ENCODE measurements at regions not wholly inside any gene's neighbourhood (a gene's known extent, or its start where the extent isn't known, plus 50 kb on each side); places are given as distances from the start of the nearest gene placed in this dataset.
A peak's percentile ranks its signal among the peaks of the same experiment; 100 is the strongest.

GRCh38 chr7:41762641-41763040 lies 59.8 kb upstream of the INHBA start:
- Histone ChIP-seq H3K36me3 (ENCODE audit: control insufficient read depth in 4 of 4, insufficient read depth in 4 of 4, low read length in 3 of 4) (no peaks in the 10 kb centered on the region), H3K27ac (ENCODE audit: insufficient read depth in 1 of 2, low read depth in 1 of 2, low read length in 2 of 2, poor library complexity in 1 of 2, severe bottlenecking in 2 of 2) (no peak overlapping the region), H3K4me3 (ENCODE audit: control insufficient read depth in 1 of 7, extremely low read depth in 1 of 7, insufficient read depth in 4 of 7, low read depth in 2 of 7, low read length in 6 of 7) (no peak overlapping the region), H3K27me3 (replicated peaks in 2 of 5; ENCODE audit: control insufficient read depth in 4 of 5, insufficient read depth in 5 of 5, low read length in 4 of 5) (no peaks in the 10 kb centered on the region), H3K4me1 (ENCODE audit: control extremely low read depth in 1 of 4, control insufficient read depth in 4 of 4, insufficient read depth in 4 of 4, low read length in 3 of 4) (no peaks in the 10 kb centered on the region), H3K9me3 (ENCODE audit: control extremely low read depth in 1 of 5, control insufficient read depth in 4 of 5, insufficient read depth in 2 of 5, low read depth in 1 of 5, low read length in 4 of 5) (peaks cover 0 to 18% (median 3%) of the 10 kb centered on the region in 5 experiments)
- no peak for DNase-seq
- POLR2A ChIA-PET = no interaction called here
- CTCF ChIA-PET = no interaction called here

DNA sequence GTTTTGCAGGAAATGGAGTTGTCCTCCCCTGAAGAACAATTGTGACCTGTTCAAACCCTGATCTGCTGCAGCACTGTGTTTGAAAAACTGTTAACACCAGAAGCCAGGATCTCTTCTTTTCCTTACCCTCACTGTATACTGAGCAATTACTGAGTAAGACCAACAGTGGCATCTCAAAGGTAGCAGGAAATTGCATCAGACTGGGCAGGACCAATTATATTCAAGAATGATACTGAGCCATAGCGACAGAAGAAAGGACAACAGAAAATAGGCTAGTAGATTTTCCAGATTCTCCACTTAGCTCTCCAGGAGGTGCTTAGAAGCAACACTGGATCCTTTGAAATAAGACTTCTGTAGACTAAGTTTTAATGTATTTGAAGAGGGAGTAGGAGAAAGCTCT lies 57.4 kb upstream of the INHBA start:
- no CpG with 5 or more reads among the region's 1 CpG for WGBS (ENCODE audit: insufficient coverage)
- Histone ChIP-seq H3K27ac (ENCODE audit: insufficient read depth in 1 of 2, low read depth in 1 of 2, low read length in 2 of 2, poor library complexity in 1 of 2, severe bottlenecking in 2 of 2) (no peak overlapping the region), H3K4me1 (ENCODE audit: control extremely low read depth in 1 of 4, control insufficient read depth in 4 of 4, insufficient read depth in 4 of 4, low read length in 3 of 4) (no peaks in the 10 kb centered on the region), H3K27me3 (replicated peaks in 2 of 5; ENCODE audit: control insufficient read depth in 4 of 5, insufficient read depth in 5 of 5, low read length in 4 of 5) (no peaks in the 10 kb centered on the region), H3K4me3 (ENCODE audit: control insufficient read depth in 1 of 7, extremely low read depth in 1 of 7, insufficient read depth in 4 of 7, low read depth in 2 of 7, low read length in 6 of 7) (no peak overlapping the region), H3K36me3 (ENCODE audit: control insufficient read depth in 4 of 4, insufficient read depth in 4 of 4, low read length in 3 of 4) (no peaks in the 10 kb centered on the region), H3K9me3 (ENCODE audit: control extremely low read depth in 1 of 5, control insufficient read depth in 4 of 5, insufficient read depth in 2 of 5, low read depth in 1 of 5, low read length in 4 of 5) (peaks cover 0 to 29% (median 10%) of the 10 kb centered on the region in 5 experiments)
- POLR2A ChIA-PET = no interaction called here
- CTCF ChIA-PET = no interaction called here
- no peak for DNase-seq

GRCh38 chr7:41758321-41758720 lies 55.4 kb upstream of the INHBA start:
- H3K36me3 ChIP-seq (ENCODE audit: control insufficient read depth in 4 of 4, insufficient read depth in 4 of 4, low read length in 3 of 4) = no peaks in the 10 kb centered on the region
- ChIA-PET POLR2A (no interaction called here), CTCF (interaction anchor here (0.7 kb wide), 1 partner anchor 71 kb away, joined by 3 read pairs; no protein-coding TSS in a partner anchor)
- no peaks in the 10 kb centered on the region for H3K4me1 ChIP-seq (ENCODE audit: control extremely low read depth in 1 of 4, control insufficient read depth in 4 of 4, insufficient read depth in 4 of 4, low read length in 3 of 4)
- H3K27ac ChIP-seq (ENCODE audit: insufficient read depth in 1 of 2, low read depth in 1 of 2, low read length in 2 of 2, poor library complexity in 1 of 2, severe bottlenecking in 2 of 2) = no peak overlapping the region
- H3K9me3 ChIP-seq (ENCODE audit: control extremely low read depth in 1 of 5, control insufficient read depth in 4 of 5, insufficient read depth in 2 of 5, low read depth in 1 of 5, low read length in 4 of 5) = peaks cover 3 to 38% (median 10%) of the 10 kb centered on the region in 5 experiments
- no peak for DNase-seq
- no peak overlapping the region for H3K4me3 ChIP-seq (ENCODE audit: control insufficient read depth in 1 of 7, extremely low read depth in 1 of 7, insufficient read depth in 4 of 7, low read depth in 2 of 7, low read length in 6 of 7)
- WGBS (ENCODE audit: insufficient coverage) = 100% methylated on average over 1 of the region's 3 CpGs
- no peaks in the 10 kb centered on the region for H3K27me3 ChIP-seq (replicated peaks in 2 of 5; ENCODE audit: control insufficient read depth in 4 of 5, insufficient read depth in 5 of 5, low read length in 4 of 5)

DNA sequence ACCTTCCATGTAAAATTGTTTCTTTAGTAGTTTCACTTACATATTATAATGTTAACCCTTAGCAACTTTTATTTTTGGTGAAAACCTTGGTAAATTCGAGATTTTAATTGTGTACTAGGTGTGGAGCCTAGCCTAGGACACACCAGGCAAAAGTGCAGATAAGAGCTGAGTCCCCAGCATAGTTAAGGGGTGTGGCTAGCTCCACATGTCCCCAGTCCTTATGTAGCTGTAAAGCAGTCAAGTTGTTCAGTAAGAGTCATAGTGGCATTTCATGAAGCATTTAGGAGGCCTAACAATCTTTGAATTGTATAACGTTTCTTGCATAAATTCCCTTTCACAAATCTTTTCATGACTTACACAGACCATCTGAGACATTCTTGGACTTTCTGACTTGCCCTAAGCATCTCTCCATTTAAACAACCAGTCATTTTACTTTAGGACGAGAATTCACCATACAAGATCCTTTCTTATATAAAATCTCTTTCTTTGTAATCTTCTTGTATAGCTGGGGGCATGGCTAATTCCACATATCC lies 53.8 kb upstream of the INHBA start:
- CTCF ChIA-PET = no interaction called here
- WGBS (ENCODE audit: insufficient coverage) = no CpG with 5 or more reads among the region's 3 CpGs
- DNase-seq = no peak

DNA sequence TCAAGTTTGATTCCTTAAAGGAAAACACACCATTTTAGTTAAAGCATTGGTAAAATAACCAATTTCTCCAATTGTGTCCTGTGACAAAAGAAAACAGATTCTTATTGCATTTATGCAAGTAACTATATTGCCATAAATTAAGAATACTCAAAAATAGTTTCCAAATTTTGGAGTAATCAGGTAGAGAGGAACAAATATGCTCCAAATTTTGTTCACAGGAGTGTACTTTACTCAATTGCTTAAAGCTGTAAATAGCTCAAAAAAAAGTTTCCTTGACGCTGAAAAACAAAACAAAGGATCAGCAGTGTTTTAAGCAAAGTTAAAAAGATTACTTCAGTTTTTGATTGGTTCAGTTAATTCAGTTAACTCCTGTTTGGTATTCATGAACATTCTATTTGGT lies 52.2 kb upstream of the INHBA start:
- ChIA-PET POLR2A (no interaction called here), CTCF (no interaction called here)
- WGBS (ENCODE audit: insufficient coverage) = 100% methylated on average over 1 of the region's 1 CpG
- Histone ChIP-seq H3K27ac (ENCODE audit: insufficient read depth in 1 of 2, low read depth in 1 of 2, low read length in 2 of 2, poor library complexity in 1 of 2, severe bottlenecking in 2 of 2) (no peak overlapping the region), H3K4me1 (ENCODE audit: control extremely low read depth in 1 of 4, control insufficient read depth in 4 of 4, insufficient read depth in 4 of 4, low read length in 3 of 4) (no peaks in the 10 kb centered on the region), H3K9me3 (ENCODE audit: control extremely low read depth in 1 of 5, control insufficient read depth in 4 of 5, insufficient read depth in 2 of 5, low read depth in 1 of 5, low read length in 4 of 5) (peaks cover 3 to 35% (median 9%) of the 10 kb centered on the region in 5 experiments), H3K36me3 (ENCODE audit: control insufficient read depth in 4 of 4, insufficient read depth in 4 of 4, low read length in 3 of 4) (no peaks in the 10 kb centered on the region), H3K4me3 (ENCODE audit: control insufficient read depth in 1 of 7, extremely low read depth in 1 of 7, insufficient read depth in 4 of 7, low read depth in 2 of 7, low read length in 6 of 7) (no peak overlapping the region), H3K27me3 (replicated peaks in 2 of 5; ENCODE audit: control insufficient read depth in 4 of 5, insufficient read depth in 5 of 5, low read length in 4 of 5) (no peaks in the 10 kb centered on the region)
- peak in 2 of 3 donors; percentile 47 to 62 for DNase-seq

More for the DNA sequence above, 53.8 kb upstream of the INHBA start:
- Histone ChIP-seq H3K4me1 (ENCODE audit: control extremely low read depth in 1 of 4, control insufficient read depth in 4 of 4, insufficient read depth in 4 of 4, low read length in 3 of 4) (no peaks in the 10 kb centered on the region), H3K36me3 (ENCODE audit: control insufficient read depth in 4 of 4, insufficient read depth in 4 of 4, low read length in 3 of 4) (no peaks in the 10 kb centered on the region), H3K9me3 (ENCODE audit: control extremely low read depth in 1 of 5, control insufficient read depth in 4 of 5, insufficient read depth in 2 of 5, low read depth in 1 of 5, low read length in 4 of 5) (peaks cover 3 to 37% (median 9%) of the 10 kb centered on the region in 5 experiments), H3K27ac (ENCODE audit: insufficient read depth in 1 of 2, low read depth in 1 of 2, low read length in 2 of 2, poor library complexity in 1 of 2, severe bottlenecking in 2 of 2) (no peak overlapping the region), H3K27me3 (replicated peaks in 2 of 5; ENCODE audit: control insufficient read depth in 4 of 5, insufficient read depth in 5 of 5, low read length in 4 of 5) (no peaks in the 10 kb centered on the region), H3K4me3 (ENCODE audit: control insufficient read depth in 1 of 7, extremely low read depth in 1 of 7, insufficient read depth in 4 of 7, low read depth in 2 of 7, low read length in 6 of 7) (no peak overlapping the region)
- POLR2A ChIA-PET = no interaction called here

DNA sequence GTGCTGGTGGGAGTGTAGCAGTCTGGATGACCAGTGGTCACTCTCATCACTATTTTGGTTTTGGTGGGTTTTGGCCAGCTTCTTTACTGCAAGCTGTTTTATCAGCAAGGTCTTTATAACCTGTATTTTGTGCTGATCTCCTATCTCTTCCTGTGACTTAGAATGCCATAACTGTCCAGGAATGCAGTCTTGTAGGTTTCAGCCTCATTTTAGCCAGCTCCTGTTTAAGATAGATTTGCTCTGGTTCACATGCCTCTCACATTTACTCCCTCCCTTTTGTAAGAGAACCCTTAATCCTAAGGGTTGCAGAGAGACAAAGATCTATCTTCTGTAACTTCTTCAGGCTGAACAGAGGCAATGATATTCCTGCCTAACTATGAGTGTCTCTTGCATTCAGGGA lies 51.2 kb upstream of the INHBA start:
- ChIA-PET CTCF (no interaction called here), POLR2A (no interaction called here)
- Histone ChIP-seq H3K36me3 (ENCODE audit: control insufficient read depth in 4 of 4, insufficient read depth in 4 of 4, low read length in 3 of 4) (no peaks in the 10 kb centered on the region), H3K4me3 (ENCODE audit: control insufficient read depth in 1 of 7, extremely low read depth in 1 of 7, insufficient read depth in 4 of 7, low read depth in 2 of 7, low read length in 6 of 7) (no peak overlapping the region), H3K27me3 (replicated peaks in 2 of 5; ENCODE audit: control insufficient read depth in 4 of 5, insufficient read depth in 5 of 5, low read length in 4 of 5) (no peaks in the 10 kb centered on the region), H3K4me1 (ENCODE audit: control extremely low read depth in 1 of 4, control insufficient read depth in 4 of 4, insufficient read depth in 4 of 4, low read length in 3 of 4) (no peaks in the 10 kb centered on the region), H3K27ac (ENCODE audit: insufficient read depth in 1 of 2, low read depth in 1 of 2, low read length in 2 of 2, poor library complexity in 1 of 2, severe bottlenecking in 2 of 2) (no peak overlapping the region), H3K9me3 (ENCODE audit: control extremely low read depth in 1 of 5, control insufficient read depth in 4 of 5, insufficient read depth in 2 of 5, low read depth in 1 of 5, low read length in 4 of 5) (peaks cover 3 to 27% (median 8%) of the 10 kb centered on the region in 5 experiments)
- no peak for DNase-seq

All from common myeloid progenitor, CD34-positive (primary cell).